Putamen (tissue), 1 donor: ENCODE measurements at regions not wholly inside any gene's neighbourhood (a gene's known extent, or its start where the extent isn't known, plus 50 kb on each side); places are given as distances from the start of the nearest gene placed in this dataset.

Experiments used
- DNase-seq: peaks from one replicate; pipeline ENCODE4 v3.0.0-alpha.2; 2016; ENCODE audit warnings: low spot score

- no peak for DNase-seq
Observed at GRCh38 chr6:167494698-167495435, 170.0 kb downstream of the TTLL2 start.

GRCh38 chr6:167495506-167496401 is 170.9 kb downstream of the TTLL2 start:
- peak; percentile 88 for DNase-seq

DNA sequence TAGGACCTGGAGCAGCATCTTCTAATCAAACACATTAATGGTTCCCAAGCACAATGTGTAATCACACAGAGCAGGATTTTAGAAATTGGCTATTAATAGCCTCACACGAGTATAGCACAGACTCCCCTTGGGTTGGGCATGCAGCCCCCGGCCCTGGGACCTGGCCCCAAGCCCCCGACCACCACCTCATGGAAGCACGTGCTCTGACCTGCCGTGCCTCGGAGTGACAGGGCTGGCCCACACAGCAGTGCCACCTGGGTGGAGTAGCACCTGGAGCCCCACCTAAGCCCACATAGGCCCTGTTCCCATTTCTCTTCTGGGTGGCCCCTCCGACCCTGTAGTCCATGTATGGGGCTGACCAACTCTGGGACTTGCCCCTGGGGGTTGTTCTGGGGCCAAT is 171.8 kb downstream of the TTLL2 start:
- no peak for DNase-seq

GRCh38 chr6:167497428-167498056 is 172.7 kb downstream of the TTLL2 start:
- DNase-seq: no peak

GRCh38 chr6:167499161-167499660 is 174.3 kb downstream of the TTLL2 start:
- DNase-seq: no peak

DNA sequence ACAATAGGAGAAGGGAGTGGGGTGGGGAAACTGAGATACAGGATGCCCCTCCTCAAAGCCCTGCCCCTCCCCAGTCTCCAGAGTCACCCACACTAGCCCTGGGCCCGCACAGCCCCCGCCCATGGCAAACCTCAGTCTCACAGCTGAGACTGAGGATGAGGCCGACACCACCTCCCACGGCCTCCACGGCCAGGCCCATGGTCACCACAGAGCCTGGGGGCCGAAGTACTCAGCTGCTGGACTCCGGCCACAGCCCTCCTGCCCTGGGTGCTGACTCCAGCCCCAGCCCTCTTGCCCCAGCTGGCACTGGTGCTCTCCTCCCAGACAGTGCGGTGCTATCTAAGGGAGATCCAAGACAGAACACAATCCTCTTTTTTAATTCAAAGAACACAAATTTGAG is 176.1 kb downstream of the TTLL2 start:
- no peak for DNase-seq

GRCh38 chr6:167501831-167502385 is 177.0 kb downstream of the TTLL2 start:
- DNase-seq: no peak

GRCh38 chr6:167502471-167502870 is 177.6 kb downstream of the TTLL2 start:
- no peak for DNase-seq

GRCh38 chr6:167504385-167504961 is 179.6 kb downstream of the TTLL2 start:
- no peak for DNase-seq

- DNase-seq: no peak
Observed at GRCh38 chr6:167505199-167505598, 180.3 kb downstream of the TTLL2 start.

DNA sequence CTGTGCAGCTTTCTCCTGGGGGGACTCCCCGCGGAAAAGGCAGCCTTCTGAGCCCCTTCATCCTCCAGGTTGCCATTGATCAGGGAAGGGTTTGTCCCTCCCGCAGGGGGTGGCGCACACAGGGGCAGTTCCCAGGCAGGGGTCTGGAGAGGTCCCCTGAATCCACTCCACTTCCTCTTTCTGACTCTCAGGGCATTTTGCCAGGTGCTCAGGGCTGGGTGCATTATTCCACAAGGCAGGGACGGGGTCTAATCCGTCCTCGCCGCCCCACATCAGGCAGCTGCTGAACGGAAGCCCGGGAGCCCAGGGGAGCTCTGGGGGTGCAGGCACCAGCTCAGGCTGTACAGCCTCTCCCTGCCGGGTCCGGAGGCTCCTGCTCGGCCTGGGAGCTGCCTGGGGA is 180.9 kb downstream of the TTLL2 start:
- no peak for DNase-seq

DNA sequence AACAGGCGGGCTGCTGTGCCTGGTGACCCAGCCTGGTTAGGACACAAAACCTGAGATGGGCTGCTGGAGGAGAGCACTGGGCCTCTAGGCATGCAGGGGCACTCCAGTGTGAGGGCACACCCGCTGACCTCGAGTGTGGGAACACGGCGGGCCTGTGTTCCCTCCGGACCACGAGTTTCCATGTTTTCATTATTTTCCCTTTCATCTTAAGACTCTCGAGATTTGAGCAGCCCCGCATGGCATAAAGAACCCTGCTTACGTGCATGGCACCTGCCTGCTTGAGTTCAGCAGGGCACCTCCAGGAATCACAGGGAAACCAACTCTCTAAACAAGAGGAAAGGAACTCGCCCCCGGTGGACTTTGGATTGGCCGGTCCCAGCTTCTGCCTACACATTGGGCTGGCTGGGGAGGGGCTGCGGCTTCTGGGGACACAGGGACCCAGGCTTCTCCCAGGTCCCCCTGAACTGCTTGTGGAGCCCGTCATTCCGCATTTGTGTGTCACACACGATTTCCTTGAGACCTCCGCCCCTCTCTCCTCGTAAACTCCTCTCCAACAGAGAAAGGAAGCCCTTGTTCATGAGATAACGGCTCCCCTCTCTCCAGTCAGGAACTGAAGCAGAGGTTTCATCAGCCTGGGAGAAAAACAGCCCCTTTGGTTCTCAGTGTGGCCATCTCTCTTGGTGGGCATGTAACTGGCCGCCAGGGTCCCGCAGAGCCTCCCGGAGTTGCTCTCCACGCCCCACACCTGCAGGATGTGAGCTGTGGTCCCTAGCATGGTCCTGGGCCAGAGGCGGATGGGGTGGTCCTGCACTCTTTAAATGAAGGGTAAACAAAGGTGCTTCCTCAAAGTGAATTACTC is 181.8 kb downstream of the TTLL2 start:
- no peak for DNase-seq

- no peak for DNase-seq
Observed at GRCh38 chr6:167507376-167507945, 182.6 kb downstream of the TTLL2 start.

DNA sequence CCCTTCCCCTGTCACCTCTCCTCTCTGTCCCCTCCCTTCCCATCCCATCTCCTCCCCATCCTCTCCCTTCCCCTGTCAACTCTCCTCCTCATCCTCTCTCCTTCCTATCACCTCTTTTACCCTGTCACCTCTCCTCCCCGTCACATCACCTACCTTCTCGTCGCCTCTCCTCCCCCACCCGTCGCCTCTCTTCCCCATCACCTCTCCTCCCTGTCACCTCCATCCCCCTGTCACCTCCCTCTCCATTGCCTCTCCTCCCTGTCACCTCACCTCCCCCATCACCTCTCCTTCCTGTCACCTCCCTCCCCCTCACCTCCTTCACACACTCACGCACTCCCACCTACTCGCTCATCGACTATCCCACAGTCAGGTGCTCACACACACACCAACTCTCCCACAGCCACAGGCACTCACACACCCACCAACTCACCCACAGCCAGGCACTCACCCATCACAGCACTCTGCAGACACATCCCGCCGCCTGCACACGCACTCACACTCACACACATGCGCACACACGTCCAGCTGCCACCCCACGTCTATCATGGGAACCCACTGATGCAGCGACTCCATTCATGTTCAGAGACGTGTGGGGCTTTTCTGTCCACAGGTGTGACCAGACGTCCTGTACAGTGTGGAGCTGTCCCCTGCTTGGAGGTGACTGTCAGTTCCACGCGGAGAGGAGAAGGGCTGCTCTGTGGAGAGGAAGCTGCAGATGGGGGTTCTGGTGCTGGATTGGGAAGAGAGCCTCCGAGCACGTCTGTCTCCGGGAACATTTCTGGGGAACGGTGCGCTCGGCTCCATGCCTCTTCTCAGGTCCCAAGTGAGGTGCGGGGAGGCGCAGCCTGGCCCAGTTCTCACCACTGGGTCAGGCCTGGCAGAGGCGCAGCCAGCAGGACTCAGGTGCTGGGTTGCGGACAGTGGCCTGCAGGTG is 184.3 kb downstream of the TTLL2 start:
- DNase-seq: no peak

DNA sequence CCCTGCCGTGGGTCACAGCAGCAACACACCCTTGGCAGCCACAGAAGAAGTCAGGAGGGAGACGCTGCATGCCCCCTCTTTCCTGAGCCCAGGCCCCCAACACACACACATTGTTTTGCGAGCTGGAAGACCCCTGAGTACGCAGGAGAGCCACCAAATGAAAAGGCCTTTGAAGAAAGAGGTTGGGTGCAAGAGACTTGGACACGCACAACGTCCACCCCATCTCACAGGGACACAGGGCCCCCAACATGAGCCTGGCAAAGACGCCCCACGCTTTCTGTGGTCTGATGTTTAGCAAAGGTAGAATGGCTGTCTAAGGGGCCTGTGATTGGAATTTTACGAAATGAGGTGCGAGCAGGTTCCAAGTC is 185.0 kb downstream of the TTLL2 start:
- DNase-seq: no peak

DNA sequence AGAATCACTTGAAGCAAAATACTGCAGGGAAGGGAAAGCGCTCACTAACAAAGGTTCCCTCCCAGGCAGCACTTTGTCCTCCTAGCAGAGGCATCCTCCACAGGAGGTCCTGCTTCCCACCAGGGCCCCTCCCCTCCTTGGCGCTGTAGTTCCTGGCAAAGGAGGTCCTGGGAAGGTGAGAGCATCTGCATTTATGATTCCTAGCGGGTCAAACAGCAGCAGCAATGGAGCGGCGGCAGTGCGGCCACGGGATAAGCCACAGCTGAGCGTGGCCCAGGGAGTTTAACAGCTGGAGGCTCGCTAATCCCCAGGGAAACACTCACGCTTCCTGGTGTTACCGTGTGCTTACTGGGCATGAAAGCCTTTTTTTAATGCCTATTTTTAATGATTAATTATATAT is 185.8 kb downstream of the TTLL2 start:
- DNase-seq: no peak

DNA sequence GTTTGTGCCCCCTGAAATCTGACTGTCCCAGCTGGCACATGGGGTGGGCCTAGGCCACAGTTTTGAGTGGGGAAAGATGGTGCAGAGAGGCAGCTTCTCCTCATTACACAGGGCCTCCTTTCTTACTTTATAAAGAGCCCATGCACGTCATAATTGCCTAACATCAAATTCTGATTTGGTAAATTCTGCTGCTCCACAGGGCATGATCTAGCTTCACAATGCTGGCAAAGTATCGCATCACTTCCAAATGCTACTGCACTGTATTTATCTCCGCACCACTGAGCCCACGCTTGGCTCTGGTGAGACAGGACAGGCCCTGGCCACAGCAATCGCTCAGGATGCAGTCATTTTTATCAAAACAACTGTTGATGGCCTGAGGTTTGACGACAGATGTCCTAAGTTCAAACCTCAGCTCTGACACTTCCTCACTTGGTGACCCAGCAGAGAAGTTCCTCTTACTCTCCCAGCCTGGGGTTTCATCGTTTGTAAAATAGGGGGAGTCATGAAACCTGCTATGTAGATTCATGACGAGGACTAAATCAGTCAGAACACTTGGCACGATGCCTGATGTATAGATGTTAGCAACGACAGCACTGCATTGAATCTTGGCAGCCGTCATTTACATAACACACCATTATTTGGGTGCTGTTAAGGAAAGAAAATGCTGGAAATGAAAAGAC is 187.9 kb downstream of the TTLL2 start:
- no peak for DNase-seq

DNA sequence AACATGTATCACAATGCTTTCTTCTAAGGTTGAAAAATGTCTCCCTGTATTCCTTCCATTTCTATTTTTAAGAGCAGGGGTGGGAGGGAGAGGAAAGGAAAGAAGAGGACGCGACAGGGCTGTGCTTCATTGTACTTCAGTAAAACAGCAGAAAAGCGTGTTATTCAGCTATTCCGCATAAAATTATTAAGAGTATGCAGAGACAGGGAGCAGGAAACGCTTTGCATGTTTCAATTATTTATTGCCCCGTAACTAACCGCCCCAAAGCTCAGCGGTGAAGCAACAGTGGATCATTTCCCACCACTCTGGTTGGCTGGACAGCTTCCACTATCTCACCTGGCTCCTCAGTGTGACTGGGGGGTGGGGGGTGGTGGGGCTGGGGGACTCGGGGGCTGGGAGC is 188.9 kb downstream of the TTLL2 start:
- DNase-seq: no peak

- no peak for DNase-seq
Observed at GRCh38 chr6:167514524-167514923, 189.6 kb downstream of the TTLL2 start.
